Muscle of leg (tissue), 3 donors: ENCODE measurements at regions not wholly inside any gene's neighbourhood (a gene's known extent, or its start where the extent isn't known, plus 50 kb on each side); places are given as distances from the start of the nearest gene placed in this dataset.

Experiments used
- DNase-seq: peaks from one replicate; pipeline ENCODE4 v3.0.0; 2013
- H3K27ac ChIP-seq: one replicate; pipeline ENCODE4 v1.5.1; 2013; ENCODE audit warnings: mild to moderate bottlenecking, low read length, control low read depth
- H3K27me3 ChIP-seq: one replicate; pipeline ENCODE4 v1.6.1; 2013; ENCODE audit warnings: low read length; ENCODE audit not compliant: control insufficient read depth, insufficient read depth
- H3K36me3 ChIP-seq: one replicate; pipeline ENCODE4 v1.6.1; 2013; ENCODE audit warnings: low read length; ENCODE audit not compliant: control insufficient read depth, insufficient read depth
- H3K4me1 ChIP-seq: one replicate; pipeline ENCODE4 v1.6.1; 2013; ENCODE audit warnings: low read length; ENCODE audit not compliant: control insufficient read depth, insufficient read depth
- H3K4me3 ChIP-seq: one replicate; pipeline ENCODE4 v1.5.1; 2013; ENCODE audit warnings: low read length, control low read depth
- H3K9me3 ChIP-seq: replicated peaks from 2 replicates; pipeline ENCODE4 v1.6.1; 2013; ENCODE audit warnings: low read depth, low read length; ENCODE audit not compliant: control insufficient read depth
- WGBS: methylation state at CpG from one replicate; pipeline ENCODE4 v1.1.5; 2013; ENCODE audit warnings: missing lambda C conversion rate; ENCODE audit not compliant: insufficient coverage; 5-methylcytosine and 5-hydroxymethylcytosine counted together

GRCh38 chr13:91189506-91189905 is 158.0 kb upstream of the MIR17HG start:
- Histone ChIP-seq H3K4me3 (no peak overlapping the region), H3K27ac (no peak overlapping the region), H3K4me1 (no peaks in the 10 kb centered on the region), H3K36me3 (no peaks in the 10 kb centered on the region), H3K27me3 (no peaks in the 10 kb centered on the region), H3K9me3 (no peaks in the 10 kb centered on the region)
- no peak for DNase-seq
- WGBS, result no CpG with 5 or more reads among the region's 3 CpGs

GRCh38 chr13:91193358-91193757 is 154.1 kb upstream of the MIR17HG start:
- no peak overlapping the region for H3K4me3 ChIP-seq
- H3K27me3 ChIP-seq, result no peaks in the 10 kb centered on the region
- H3K27ac ChIP-seq, result no peak overlapping the region
- DNase-seq, result no peak
- H3K36me3 ChIP-seq, result no peaks in the 10 kb centered on the region
- H3K4me1 ChIP-seq, result no peaks in the 10 kb centered on the region
- WGBS, result 55% methylated on average over 2 of the region's 2 CpGs
- no peaks in the 10 kb centered on the region for H3K9me3 ChIP-seq

DNA sequence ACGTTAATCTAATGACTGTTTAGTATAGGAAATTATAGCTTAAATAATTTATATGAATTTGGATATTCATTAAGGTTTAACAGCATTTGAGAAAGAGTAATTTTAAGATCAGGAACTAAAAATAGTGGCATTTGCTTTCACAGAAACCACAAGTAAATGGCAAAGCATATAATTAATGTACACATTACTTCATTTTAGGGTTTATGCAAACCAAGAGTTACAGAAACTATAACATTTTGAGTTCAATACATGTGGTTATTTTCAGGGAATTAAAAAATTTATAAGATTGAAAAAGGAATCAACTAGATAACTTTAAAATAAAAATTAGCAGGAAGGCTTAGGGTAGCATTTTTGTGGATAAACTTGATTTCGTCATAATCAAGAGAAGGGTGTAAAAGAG is 151.7 kb upstream of the MIR17HG start:
- Histone ChIP-seq H3K36me3 (no peaks in the 10 kb centered on the region), H3K4me3 (no peak overlapping the region), H3K27ac (no peak overlapping the region), H3K4me1 (no peaks in the 10 kb centered on the region), H3K27me3 (no peaks in the 10 kb centered on the region), H3K9me3 (no peaks in the 10 kb centered on the region)
- DNase-seq, result no peak
- no CpG with 5 or more reads among the region's 2 CpGs for WGBS

DNA sequence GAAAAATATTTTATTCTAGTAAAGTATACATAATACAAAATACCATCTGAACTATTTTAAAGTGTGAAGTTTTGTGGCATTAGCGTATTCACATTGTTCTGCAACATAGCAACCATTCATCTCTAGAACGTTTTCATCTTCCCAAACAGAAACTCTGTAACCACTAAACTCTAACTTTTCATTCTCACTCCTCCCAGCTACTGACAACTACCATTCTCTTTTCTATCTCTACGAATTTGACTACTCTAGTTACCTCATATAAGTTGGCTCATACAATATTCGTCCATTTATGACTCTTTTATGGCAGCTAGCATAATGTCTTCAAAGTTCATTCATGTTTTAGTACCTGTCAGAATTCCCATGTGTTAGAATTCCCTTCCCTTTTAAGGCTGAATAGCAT is 150.5 kb upstream of the MIR17HG start:
- no peak overlapping the region for H3K27ac ChIP-seq
- 60% methylated on average over 1 of the region's 4 CpGs for WGBS
- no peaks in the 10 kb centered on the region for H3K9me3 ChIP-seq
- no peak for DNase-seq
- no peak overlapping the region for H3K4me3 ChIP-seq
- H3K27me3 ChIP-seq, result no peaks in the 10 kb centered on the region
- H3K4me1 ChIP-seq, result no peaks in the 10 kb centered on the region
- H3K36me3 ChIP-seq, result no peaks in the 10 kb centered on the region

DNA sequence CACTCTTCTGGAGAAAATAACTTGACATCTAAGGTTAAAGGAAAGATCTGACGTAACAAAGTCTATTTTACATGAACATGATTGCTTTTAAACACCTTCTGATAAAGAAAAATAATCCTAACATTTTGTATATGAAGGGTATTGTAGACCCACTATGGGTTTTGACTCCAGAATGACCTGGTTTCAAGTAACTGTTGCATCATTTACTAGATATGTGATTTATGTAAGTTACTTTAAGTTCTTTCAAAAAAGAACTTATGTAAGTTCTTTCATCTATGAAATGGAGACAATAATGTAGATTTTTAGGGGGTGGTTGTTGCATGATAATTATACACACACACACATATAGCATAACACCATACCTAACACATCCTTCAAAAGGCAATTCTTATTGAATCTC is 147.6 kb upstream of the MIR17HG start:
- no CpG with 5 or more reads among the region's 1 CpG for WGBS
- no peaks in the 10 kb centered on the region for H3K4me1 ChIP-seq
- no peak for DNase-seq
- H3K4me3 ChIP-seq, result no peak overlapping the region
- H3K36me3 ChIP-seq, result no peaks in the 10 kb centered on the region
- H3K9me3 ChIP-seq, result no peaks in the 10 kb centered on the region
- H3K27me3 ChIP-seq, result no peaks in the 10 kb centered on the region
- no peak overlapping the region for H3K27ac ChIP-seq

GRCh38 chr13:91200486-91200885 is 147.0 kb upstream of the MIR17HG start:
- no peak for DNase-seq
- no peaks in the 10 kb centered on the region for H3K9me3 ChIP-seq
- no peaks in the 10 kb centered on the region for H3K27me3 ChIP-seq
- 67% methylated on average over 1 of the region's 3 CpGs for WGBS
- H3K4me1 ChIP-seq, result no peaks in the 10 kb centered on the region
- no peak overlapping the region for H3K27ac ChIP-seq
- no peak overlapping the region for H3K4me3 ChIP-seq
- no peaks in the 10 kb centered on the region for H3K36me3 ChIP-seq

- no peaks in the 10 kb centered on the region for H3K27me3 ChIP-seq
- H3K27ac ChIP-seq, result no peak overlapping the region
- WGBS, result 100% methylated on average over 1 of the region's 1 CpG
- H3K4me3 ChIP-seq, result no peak overlapping the region
- H3K9me3 ChIP-seq, result no peaks in the 10 kb centered on the region
- H3K4me1 ChIP-seq, result no peaks in the 10 kb centered on the region
- no peaks in the 10 kb centered on the region for H3K36me3 ChIP-seq
- no peak for DNase-seq
Measured at GRCh38 chr13:91203430-91203829, 144.1 kb upstream of the MIR17HG start.

DNA sequence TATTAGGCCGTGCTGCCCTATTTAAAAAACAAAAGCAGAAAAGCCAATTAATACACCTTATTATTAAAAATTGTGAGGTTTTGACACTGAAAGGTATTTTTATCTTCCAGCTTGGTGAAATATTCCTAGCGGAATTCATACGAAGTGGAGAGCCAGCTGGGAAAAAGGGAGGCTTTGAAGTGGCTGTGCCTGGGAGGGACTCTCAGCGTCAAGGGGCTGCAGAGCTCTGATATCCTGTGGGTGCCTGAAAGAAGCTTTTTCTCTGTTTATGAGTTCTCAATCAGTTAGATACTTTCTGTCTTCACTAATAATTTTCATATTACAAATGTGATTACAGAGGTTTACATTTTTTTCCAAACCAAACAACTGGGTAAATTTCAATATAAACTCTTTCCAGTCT is 140.2 kb upstream of the MIR17HG start:
- no peaks in the 10 kb centered on the region for H3K9me3 ChIP-seq
- H3K36me3 ChIP-seq, result no peaks in the 10 kb centered on the region
- DNase-seq, result no peak
- H3K27me3 ChIP-seq, result no peaks in the 10 kb centered on the region
- no peak overlapping the region for H3K4me3 ChIP-seq
- 50% methylated on average over 2 of the region's 4 CpGs for WGBS
- H3K27ac ChIP-seq, result no peak overlapping the region
- no peaks in the 10 kb centered on the region for H3K4me1 ChIP-seq

DNA sequence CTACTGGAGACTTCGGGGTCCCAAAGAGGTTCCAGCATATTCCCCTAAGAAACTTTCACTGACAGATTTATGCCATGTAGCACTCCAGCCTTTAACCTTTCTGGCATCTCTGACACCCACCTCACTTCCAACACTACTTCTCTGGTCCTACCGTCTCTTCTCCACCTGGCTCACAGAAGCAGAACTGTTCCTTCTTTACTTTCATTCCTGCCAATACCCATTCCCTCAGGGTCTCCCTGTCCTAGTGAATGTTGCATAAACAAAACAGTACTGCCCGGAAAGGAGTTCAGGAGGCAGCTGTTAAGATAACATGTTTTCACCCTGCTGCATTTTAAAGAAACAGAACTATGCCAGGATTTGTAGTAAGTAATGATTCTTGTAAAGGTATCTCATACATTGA is 136.0 kb upstream of the MIR17HG start:
- H3K4me1 ChIP-seq, result no peaks in the 10 kb centered on the region
- H3K4me3 ChIP-seq, result no peak overlapping the region
- H3K9me3 ChIP-seq, result no peaks in the 10 kb centered on the region
- H3K36me3 ChIP-seq, result no peaks in the 10 kb centered on the region
- H3K27ac ChIP-seq, result no peak overlapping the region
- DNase-seq, result no peak
- H3K27me3 ChIP-seq, result no peaks in the 10 kb centered on the region
- 46% methylated on average over 2 of the region's 3 CpGs for WGBS

DNA sequence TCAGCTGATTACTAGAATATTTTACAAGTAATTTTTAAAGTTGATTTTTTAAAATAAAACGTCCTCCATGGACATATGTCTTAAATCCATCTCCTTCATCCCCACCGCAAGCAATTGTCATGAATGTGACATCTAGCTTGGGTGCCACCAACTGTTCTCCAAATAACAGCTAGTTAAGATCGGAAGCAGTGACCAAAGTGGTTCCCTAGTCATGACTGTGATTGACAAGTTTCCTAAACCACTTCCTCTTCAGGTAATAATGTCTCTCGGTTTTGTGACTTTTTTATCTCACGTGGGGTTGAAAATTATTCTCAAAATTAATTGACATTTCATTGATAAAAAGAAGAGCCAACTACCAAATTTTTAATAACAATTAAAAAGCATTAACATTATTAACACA is 135.3 kb upstream of the MIR17HG start:
- WGBS, result 82% methylated on average over 1 of the region's 5 CpGs
- Histone ChIP-seq H3K4me1 (no peaks in the 10 kb centered on the region), H3K36me3 (no peaks in the 10 kb centered on the region), H3K9me3 (no peaks in the 10 kb centered on the region), H3K4me3 (no peak overlapping the region), H3K27ac (no peak overlapping the region), H3K27me3 (no peaks in the 10 kb centered on the region)
- no peak for DNase-seq

DNA sequence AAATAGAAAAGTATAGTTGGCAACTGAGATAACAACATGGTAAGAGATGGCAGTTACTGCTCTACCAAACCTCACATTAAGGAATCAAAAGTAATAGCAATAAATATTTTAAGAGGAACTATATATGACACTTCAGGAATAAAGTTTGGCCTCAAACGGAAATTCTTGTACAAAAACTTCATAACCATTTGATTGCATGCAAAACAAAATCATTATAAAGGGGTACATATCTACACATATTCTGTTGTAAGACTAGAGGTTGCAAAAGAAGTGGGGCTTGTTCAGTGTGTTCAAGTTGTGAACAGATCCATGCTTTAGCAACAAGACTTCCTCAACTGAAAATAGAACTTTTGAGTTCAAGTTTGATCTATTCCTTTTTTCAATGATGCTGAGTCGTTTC is 133.5 kb upstream of the MIR17HG start:
- Histone ChIP-seq H3K9me3 (no peaks in the 10 kb centered on the region), H3K4me3 (no peak overlapping the region), H3K4me1 (no peaks in the 10 kb centered on the region), H3K27me3 (no peaks in the 10 kb centered on the region), H3K36me3 (no peaks in the 10 kb centered on the region), H3K27ac (no peak overlapping the region)
- DNase-seq, result no peak
- no CpG with 5 or more reads among the region's 2 CpGs for WGBS
